ENCODE measurements at regions not wholly inside any gene's neighbourhood (a gene's known extent, or its start where the extent isn't known, plus 50 kb on each side); places are given as distances from the start of the nearest gene placed in this dataset.
"Not testable (repeated sequence)": the region's sequence is repeated elsewhere in the genome, so short reads cannot be mapped to it uniquely, and the experiment has no call there.

DNA sequence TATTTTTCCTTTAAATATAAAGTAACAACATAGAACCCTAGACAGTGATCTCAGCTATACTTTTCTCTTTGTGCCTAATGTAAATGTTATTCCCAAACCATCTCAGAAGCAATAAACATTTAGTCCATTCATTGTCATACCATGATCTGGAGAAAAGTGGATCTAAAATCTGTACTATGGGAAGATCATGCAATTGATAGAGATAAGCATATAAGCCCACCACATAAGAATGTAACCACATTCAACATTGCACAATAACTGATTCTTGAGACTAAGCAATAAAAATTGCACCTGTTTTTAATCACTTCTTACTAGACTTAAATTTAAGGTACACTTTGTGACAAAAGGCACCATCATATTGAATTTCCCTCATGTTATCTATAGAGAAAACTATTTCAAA lies 1403.0 kb upstream of the C9orf72 start:
- no peak for DNase-seq (ENCODE audit: low read depth in 2 of 2)

- no peak for DNase-seq (ENCODE audit: low read depth in 2 of 2)
Observed at GRCh38 chr9:28976684-28977083, 1403.4 kb upstream of the C9orf72 start.

DNA sequence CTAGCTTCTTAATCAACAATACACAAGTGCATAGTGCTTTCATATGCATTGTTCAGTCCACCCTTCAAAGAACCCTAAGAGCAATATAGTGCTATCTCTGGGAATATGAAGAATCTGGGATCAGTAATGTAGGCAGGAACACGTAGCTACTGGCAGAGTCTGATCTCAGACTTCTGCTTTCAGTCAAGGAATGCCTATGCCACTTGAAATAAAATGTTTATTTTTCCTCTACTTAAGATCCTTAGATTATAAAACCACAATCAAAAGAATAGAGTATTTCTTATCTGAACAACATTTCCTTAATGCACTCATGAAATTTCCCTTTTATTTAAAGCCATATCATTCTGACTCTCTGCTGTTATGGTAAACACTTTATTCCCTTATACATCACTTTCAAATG lies 1407.8 kb upstream of the C9orf72 start:
- DNase-seq (ENCODE audit: low read depth in 2 of 2), result no peak

DNA sequence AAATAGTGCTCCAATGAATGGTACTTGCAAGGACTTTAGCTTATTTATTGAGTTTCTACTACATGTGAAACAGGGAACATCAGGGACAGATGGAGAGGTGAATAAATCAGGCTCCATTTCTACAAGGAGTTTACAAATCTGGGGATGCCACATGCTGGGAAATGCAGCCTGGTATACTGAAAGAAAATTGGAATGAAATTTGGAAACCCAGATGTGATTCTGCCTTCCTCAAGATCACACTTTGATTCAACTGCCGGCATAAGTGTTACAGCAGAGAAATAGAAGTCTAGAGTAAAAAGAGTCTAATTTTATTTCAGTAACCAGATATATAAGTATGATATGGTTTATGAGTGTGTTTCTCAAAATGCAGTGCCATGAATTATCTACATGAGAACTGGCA lies 1408.4 kb upstream of the C9orf72 start:
- no peak for DNase-seq (ENCODE audit: low read depth in 2 of 2)

DNA sequence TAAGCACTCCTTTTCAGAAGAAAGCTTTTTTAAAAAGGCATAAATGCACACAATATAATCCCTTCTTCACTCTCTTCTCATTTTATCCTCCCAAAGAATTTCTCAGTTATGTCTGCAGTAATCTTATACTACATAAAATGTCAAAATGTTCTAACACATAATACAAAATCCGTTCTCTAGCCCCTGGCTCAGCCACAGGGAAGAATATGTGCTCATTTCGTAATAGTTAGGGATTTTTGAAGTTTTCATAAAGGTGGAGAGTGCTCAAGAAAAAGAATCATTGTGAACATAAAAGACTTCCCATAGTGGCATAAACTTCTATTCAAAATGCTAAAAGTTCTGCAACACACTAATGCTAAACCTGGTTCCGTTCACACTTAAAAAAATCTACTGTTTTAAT lies 1410.7 kb upstream of the C9orf72 start:
- no peak for DNase-seq (ENCODE audit: low read depth in 2 of 2)

DNA sequence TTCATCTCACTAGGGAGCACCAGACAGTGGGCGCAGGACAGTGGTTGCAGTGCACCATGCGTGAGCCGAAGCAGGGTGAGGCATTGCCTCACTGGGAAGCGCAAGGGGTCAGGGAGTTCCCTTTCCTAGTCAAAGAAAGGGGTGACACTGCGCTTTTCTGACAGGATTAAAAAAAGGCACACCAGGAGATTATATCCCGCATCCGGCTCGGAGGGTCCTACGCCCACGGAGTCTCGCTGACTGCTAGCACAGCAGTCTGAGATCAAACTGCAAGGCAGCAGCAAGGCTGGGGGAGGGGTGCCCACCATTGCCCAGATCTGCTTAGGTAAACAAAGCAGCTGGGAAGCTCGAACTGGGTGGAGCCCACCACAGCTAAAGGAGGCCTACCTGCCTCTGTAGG lies 1416.7 kb upstream of the C9orf72 start:
- not testable (repeated sequence) for DNase-seq (ENCODE audit: low read depth in 2 of 2)

GRCh38 chr9:28999057-28999456 lies 1425.8 kb upstream of the C9orf72 start:
- DNase-seq (ENCODE audit: low read depth in 2 of 2), result no peak

DNA sequence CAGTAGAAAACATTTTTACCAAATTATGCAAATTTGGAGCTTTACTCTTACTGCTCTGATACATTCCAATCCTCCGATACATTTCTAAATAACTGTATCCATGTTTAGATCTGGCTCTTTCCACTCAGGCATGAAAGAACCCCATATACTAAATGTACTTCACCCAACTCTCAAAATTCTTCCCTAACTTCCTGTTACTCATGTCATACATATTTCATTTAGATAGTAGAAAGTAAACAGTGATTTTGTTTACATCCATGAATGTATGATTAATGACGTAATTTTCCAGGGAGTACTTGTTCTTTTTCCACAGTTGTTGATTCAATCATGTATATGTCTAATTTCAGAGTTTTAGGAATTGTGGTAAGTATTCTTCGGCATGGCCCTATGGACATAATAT lies 1426.5 kb upstream of the C9orf72 start:
- DNase-seq (ENCODE audit: low read depth in 2 of 2), result no peak

GRCh38 chr9:29001006-29001405 lies 1427.7 kb upstream of the C9orf72 start:
- DNase-seq (ENCODE audit: low read depth in 2 of 2), result no peak

- DNase-seq (ENCODE audit: low read depth in 2 of 2), result no peak
Observed at GRCh38 chr9:29004988-29005387, 1431.7 kb upstream of the C9orf72 start.

DNA sequence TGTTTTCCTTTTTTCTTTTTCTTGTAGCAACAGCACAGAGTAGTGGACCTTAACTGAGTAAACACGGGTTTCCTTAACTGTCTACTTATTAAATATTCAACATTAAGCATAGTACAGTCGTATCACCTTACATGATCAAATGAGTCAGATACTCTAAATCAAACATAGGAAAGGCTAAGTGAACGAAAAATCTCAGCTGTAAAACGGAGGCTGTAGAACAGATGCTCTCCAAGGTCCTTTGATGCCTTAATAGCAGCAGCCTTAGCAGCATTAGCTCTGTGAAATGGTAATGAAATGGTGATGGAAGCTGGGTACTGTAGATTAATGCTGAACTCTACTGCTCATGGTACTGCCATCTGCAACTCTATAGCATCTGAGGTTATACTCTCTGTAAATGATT lies 1433.3 kb upstream of the C9orf72 start:
- DNase-seq (ENCODE audit: low read depth in 2 of 2), result no peak

GRCh38 chr9:29012911-29013310 lies 1439.6 kb upstream of the C9orf72 start:
- no peak for DNase-seq (ENCODE audit: low read depth in 2 of 2)

- no peak for DNase-seq (ENCODE audit: low read depth in 2 of 2)
Observed at GRCh38 chr9:29021632-29022031, 1448.4 kb upstream of the C9orf72 start.

- DNase-seq (ENCODE audit: low read depth in 2 of 2), result no peak
Observed at GRCh38 chr9:29038332-29038731, 1465.1 kb upstream of the C9orf72 start.

DNA sequence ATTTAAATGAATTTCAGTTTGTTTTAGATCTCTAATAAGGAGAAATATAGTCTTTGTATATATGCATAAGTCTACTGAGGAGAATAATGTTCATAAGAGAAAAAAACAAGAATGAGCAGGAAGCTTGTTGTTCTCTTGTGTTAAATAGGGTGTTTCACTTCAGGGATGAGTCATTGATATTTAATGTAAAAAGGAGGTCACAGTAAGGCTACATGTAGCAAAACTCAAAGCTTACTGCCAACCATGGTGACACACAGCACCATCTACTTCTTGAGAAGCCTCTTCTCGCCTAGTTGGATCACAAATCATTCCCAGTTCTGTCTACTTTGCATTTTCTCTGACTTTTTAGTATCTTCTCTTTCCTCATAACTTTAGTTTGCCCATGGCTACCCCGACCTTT lies 1466.0 kb upstream of the C9orf72 start:
- no peak for DNase-seq (ENCODE audit: low read depth in 2 of 2)

DNA sequence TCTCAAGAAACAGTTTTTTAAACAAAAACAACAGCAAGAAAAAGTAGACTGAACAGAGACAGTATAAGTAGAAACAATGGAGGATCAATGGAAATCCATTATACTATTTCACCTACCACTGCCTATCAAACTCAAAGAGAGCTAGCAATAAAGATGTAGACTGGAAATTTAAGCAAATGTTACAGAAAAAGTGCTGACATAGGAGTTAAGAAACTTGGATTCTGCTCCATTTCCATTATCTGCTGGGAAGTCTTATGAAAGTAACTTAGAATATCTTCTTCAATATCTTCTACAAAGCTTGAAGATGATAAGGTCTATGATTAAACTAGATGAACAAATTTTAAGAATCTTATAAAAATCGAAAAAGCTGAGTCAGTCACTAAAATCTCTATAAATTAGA lies 1469.8 kb upstream of the C9orf72 start:
- DNase-seq (ENCODE audit: low read depth in 2 of 2), result no peak

DNA sequence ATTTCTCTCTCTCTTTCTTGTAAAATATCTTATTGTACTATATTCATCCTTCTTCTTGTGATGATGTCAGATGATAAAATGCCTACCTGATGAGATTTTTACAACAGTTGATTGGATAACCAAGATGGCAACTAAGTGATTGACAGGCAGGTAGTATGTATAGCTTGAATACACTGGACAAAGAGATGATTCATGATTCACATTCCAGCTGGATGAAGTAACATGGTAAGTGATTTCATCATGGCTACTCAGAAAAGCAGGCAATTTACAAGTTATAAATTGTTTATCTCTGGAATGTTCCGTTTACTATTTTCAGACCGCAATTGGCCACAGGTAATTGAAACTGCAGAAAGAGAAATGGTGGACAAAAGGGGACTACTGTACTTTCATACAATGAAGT lies 1471.7 kb upstream of the C9orf72 start:
- DNase-seq (ENCODE audit: low read depth in 2 of 2), result no peak

DNA sequence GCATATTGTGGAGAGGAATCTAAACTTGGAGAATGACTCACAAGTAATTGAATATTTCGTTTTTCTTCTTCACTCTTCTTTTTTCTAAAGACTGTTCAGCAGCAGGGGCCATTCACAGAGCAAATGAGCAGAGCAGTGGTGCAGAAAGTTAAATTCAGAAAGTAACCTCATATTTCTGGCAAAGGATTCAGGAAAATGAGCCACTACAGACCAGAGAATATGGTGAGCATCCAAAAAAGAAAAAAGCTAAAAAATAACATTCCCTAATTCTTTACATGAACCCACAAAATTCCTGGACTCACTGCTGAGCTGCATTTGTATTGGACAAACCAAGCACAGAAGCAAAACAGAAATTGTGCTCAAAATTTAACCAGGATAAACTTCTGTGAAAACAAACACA lies 1486.8 kb upstream of the C9orf72 start:
- DNase-seq (ENCODE audit: low read depth in 2 of 2), result no peak

- no peak for DNase-seq (ENCODE audit: low read depth in 2 of 2)
Observed at GRCh38 chr9:29062446-29062845, 1489.2 kb upstream of the C9orf72 start.

DNA sequence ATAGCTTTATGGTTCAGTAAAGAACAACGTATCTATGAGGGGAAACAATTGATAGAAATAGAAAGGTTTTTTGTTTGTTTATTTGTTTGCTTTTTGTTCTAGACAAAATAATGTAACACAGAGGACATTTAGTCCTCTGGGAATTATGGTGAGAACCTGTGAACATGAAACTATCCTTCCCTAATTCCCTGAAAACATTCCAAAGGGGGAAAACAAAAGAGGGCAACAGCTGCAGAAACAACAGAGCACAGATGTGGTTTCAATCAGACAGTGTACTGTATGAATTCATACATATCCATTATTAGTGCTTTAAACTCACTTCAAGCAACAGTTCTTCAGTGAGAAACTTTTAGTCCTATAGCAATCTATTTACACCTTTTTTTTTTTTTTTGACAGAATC lies 1489.8 kb upstream of the C9orf72 start:
- DNase-seq (ENCODE audit: low read depth in 2 of 2), result no peak

GRCh38 chr9:29066141-29066640 lies 1492.9 kb upstream of the C9orf72 start:
- DNase-seq (ENCODE audit: low read depth in 2 of 2), result no peak

DNA sequence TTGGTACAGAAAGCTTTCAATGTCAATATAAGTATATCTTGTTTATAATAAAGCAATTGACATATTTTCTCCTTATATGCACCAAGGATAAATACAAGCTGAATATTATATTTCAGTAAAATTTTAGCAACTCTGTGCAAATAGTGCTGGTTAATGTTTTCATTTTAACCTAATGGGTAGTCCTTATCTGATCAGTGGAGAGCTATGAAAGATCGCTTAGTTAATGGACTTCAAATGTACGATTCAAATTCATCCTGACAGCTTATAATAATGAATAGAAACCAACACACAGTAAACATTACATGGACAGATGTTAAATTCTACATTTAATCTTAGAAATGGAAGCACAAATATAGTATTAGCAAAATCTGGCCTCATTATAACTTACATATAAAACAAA lies 1495.2 kb upstream of the C9orf72 start:
- no peak for DNase-seq (ENCODE audit: low read depth in 2 of 2)

GRCh38 chr9:29069376-29069775 lies 1496.1 kb upstream of the C9orf72 start:
- no peak for DNase-seq (ENCODE audit: low read depth in 2 of 2)

DNA sequence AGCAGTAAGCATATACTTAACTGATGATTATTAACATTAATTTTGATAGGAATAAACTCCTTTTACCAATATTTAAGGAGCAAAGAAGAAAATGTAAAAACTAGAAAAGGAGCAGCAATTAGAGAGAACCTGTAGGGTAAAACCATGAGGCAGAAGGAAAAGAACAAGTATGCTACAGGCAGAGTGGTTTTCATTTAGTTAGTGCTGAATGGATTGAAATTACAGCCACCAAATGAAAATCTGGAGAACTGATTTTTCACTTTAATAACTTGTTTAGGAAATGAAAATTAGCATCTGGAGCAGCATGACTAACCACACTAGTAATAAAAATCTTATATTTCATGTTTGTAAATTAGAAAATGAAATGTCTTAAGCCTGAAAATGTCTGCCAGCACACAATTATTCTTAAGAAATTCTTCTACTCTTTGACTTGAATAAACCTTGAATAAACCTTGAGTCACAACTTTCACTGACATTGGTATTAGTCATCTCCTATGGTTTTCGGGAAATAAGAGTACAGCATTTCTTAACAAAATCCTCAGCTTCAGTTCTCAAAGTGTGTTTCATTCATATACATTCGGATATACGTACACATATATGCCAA lies 1504.9 kb upstream of the C9orf72 start:
- DNase-seq (ENCODE audit: low read depth in 2 of 2), result no peak
